OCI-LY1 (cell line): ENCODE measurements at regions not wholly inside any gene's neighbourhood (a gene's known extent, or its start where the extent isn't known, plus 50 kb on each side); places are given as distances from the start of the nearest gene placed in this dataset.

ENCODE experiments used
- H2AFZ ChIP-seq: fragments of 200-600 bp; sonication (generic), shearing (Covaris generic); 2 replicates; pipeline ENCODE4 v1.6.0; 2014; ENCODE audit warnings: antibody characterized with exemption, mild to moderate bottlenecking, low read length
- H3F3A ChIP-seq: fragments of 200-600 bp; sonication (generic), shearing (Covaris generic); 2 replicates; pipeline ENCODE4 v1.6.0; 2014; ENCODE audit warnings: mild to moderate bottlenecking, antibody characterized with exemption, low read length, moderate library complexity; ENCODE audit not compliant: insufficient read depth
- H3K27ac ChIP-seq: fragments of 200-600 bp; sonication (generic); 2 replicates; pipeline ENCODE4 v1.5.1; 2014; ENCODE audit warnings: low read length, mixed run types, mild to moderate bottlenecking, low read depth; ENCODE audit not compliant: poor library complexity, severe bottlenecking
- H3K27me3 ChIP-seq: fragments of 200-600 bp; sonication (generic); 2 replicates; pipeline ENCODE4 v1.6.0; 2014; ENCODE audit warnings: antibody characterized with exemption, mild to moderate bottlenecking, low read length, moderate library complexity; ENCODE audit not compliant: insufficient read depth
- H3K36me3 ChIP-seq: fragments of 200-600 bp; sonication (generic); 2 replicates; pipeline ENCODE4 v1.6.1; 2014; ENCODE audit warnings: mild to moderate bottlenecking, antibody characterized with exemption, low read length, moderate library complexity, mixed read lengths; ENCODE audit not compliant: insufficient read depth
- H3K4me1 ChIP-seq: fragments of 200-600 bp; sonication (generic); 2 replicates; pipeline ENCODE4 v1.5.1; 2014; ENCODE audit warnings: mild to moderate bottlenecking, low read length, moderate library complexity; ENCODE audit not compliant: insufficient read depth, severe bottlenecking
- H3K4me2 ChIP-seq: fragments of 200-600 bp; sonication (generic), shearing (Covaris generic); 2 replicates; pipeline ENCODE4 v1.6.1; 2014; ENCODE audit warnings: low read length
- H3K4me3 ChIP-seq: fragments of 200-600 bp; sonication (generic); 2 replicates; pipeline ENCODE4 v1.5.1; 2014; ENCODE audit warnings: low read length, low read depth, mild to moderate bottlenecking, mixed read lengths; ENCODE audit not compliant: poor library complexity, severe bottlenecking
- H3K79me2 ChIP-seq: fragments of 200-600 bp; shearing (Covaris generic); 2 replicates; pipeline ENCODE4 v1.6.1; 2016; ENCODE audit warnings: mixed run types, low read length, mixed read lengths; ENCODE audit not compliant: insufficient read depth
- H3K9ac ChIP-seq: fragments of 200-600 bp; sonication (generic), shearing (Covaris generic); 2 replicates; pipeline ENCODE4 v1.6.1; 2014; ENCODE audit warnings: mild to moderate bottlenecking, low read length, mixed read lengths
- H3K9me2 ChIP-seq: fragments of 200-600 bp; sonication (generic), shearing (Covaris generic); 2 replicates; pipeline ENCODE4 v1.6.1; 2014; ENCODE audit warnings: low read depth, mild to moderate bottlenecking, low read length, mixed read lengths
- H3K9me3 ChIP-seq: fragments of 200-600 bp; shearing (Covaris generic); 2 replicates; pipeline ENCODE4 v1.6.1; 2014; ENCODE audit warnings: low read length, mixed read lengths
- H4K20me1 ChIP-seq: fragments of 200-600 bp; sonication (generic), shearing (Covaris generic); 2 replicates; pipeline ENCODE4 v1.6.0; 2016; ENCODE audit warnings: mild to moderate bottlenecking, low read length; ENCODE audit not compliant: insufficient read depth
- CTCF ChIP-seq: fragments of 200-600 bp; sonication (generic), shearing (Covaris generic); IDR thresholded peaks from 2 replicates; pipeline ENCODE4 v1.5.1; 2017; ENCODE audit warnings: mild to moderate bottlenecking, antibody characterized with exemption, low read length, moderate library complexity, mixed read lengths
- EZH2 ChIP-seq: fragments of 200-600 bp; sonication (generic), shearing (Covaris generic); IDR thresholded peaks from 2 replicates; pipeline ENCODE4 v1.8.0; 2017; ENCODE audit warnings: borderline replicate concordance, mixed run types, mild to moderate bottlenecking, antibody characterized with exemption, low read length, moderate library complexity, mixed read lengths

GRCh38 chr9:81461196-81461595, 228.2 kb downstream of the TLE1 start:
- Histone ChIP-seq H3K27ac (no peak overlapping the region), H3F3A (no peaks in the 10 kb centered on the region), H3K9me3 (no peaks in the 10 kb centered on the region), H3K9me2 (no peaks in the 10 kb centered on the region), H3K27me3 (no peaks in the 10 kb centered on the region; the same call in 1 of the 2 replicates), H3K36me3 (no peaks in the 10 kb centered on the region), H3K4me1 (no peaks in the 10 kb centered on the region), H3K4me2 (no peak overlapping the region), H4K20me1 (no peaks in the 10 kb centered on the region), H2AFZ (no peak overlapping the region), H3K9ac (no peak overlapping the region), H3K4me3 (no peak overlapping the region), H3K79me2 (no peaks in the 10 kb centered on the region)
- TF ChIP-seq CTCF (no peak), EZH2 (no peak)

GRCh38 chr9:81460693-81461092, 228.7 kb downstream of the TLE1 start:
- no peak overlapping the region for H3K4me3 ChIP-seq
- no peaks in the 10 kb centered on the region; the same call in 1 of the 2 replicates for H3K27me3 ChIP-seq
- no peak overlapping the region for H3K27ac ChIP-seq
- H3K9me2 ChIP-seq: no peaks in the 10 kb centered on the region
- no peaks in the 10 kb centered on the region for H3F3A ChIP-seq
- H3K36me3 ChIP-seq: no peaks in the 10 kb centered on the region
- no peaks in the 10 kb centered on the region for H3K4me1 ChIP-seq
- no peaks in the 10 kb centered on the region for H3K79me2 ChIP-seq
- H4K20me1 ChIP-seq: no peaks in the 10 kb centered on the region
- H3K9ac ChIP-seq: no peak overlapping the region
- H3K9me3 ChIP-seq: no peaks in the 10 kb centered on the region
- TF ChIP-seq CTCF (no peak), EZH2 (no peak)
- H2AFZ ChIP-seq: no peak overlapping the region
- no peak overlapping the region for H3K4me2 ChIP-seq

GRCh38 chr9:81459591-81459990, 229.8 kb downstream of the TLE1 start:
- TF ChIP-seq CTCF (no peak), EZH2 (no peak)
- Histone ChIP-seq H3F3A (no peaks in the 10 kb centered on the region), H3K9me2 (no peaks in the 10 kb centered on the region), H3K36me3 (no peaks in the 10 kb centered on the region), H3K4me3 (no peak overlapping the region), H3K9ac (no peak overlapping the region), H3K27me3 (no peaks in the 10 kb centered on the region; the same call in 1 of the 2 replicates), H3K9me3 (no peaks in the 10 kb centered on the region), H3K27ac (no peak overlapping the region), H3K4me1 (no peaks in the 10 kb centered on the region), H2AFZ (no peak overlapping the region), H4K20me1 (no peaks in the 10 kb centered on the region), H3K4me2 (no peak overlapping the region), H3K79me2 (no peaks in the 10 kb centered on the region)
